ENCODE measurements at regions not wholly inside any gene's neighbourhood (a gene's known extent, or its start where the extent isn't known, plus 50 kb on each side); places are given as distances from the start of the nearest gene placed in this dataset.

DNA sequence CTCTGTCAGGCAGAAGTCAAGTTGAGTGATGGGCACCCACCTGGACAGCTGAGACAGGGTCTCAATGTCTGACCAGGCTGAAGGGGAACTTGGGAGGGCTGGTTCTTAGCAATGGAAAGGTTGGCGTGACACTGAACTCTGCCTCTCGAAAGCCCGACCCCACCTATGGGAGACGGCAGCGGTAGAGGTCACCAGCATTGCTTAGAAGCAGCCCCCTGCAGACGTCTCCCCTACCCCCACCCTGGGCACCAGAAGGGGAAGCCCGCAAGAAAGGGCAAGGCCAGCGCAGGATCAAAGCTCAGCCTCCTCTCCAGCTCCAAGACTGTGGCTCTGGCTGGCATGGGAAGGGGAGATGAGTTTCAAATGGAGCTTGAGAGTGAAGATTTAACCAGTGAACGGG lies 184.8 kb upstream of the LYSMD4 start:
- Histone ChIP-seq H3K79me2 (ENCODE audit: control insufficient read depth, insufficient read depth, low read length) (no peaks in the 10 kb centered on the region), H3K27ac (ENCODE audit: extremely low read depth, low read depth, low read length) (no peak overlapping the region), H3K9me1 (ENCODE audit: control insufficient read depth, insufficient read depth, low read length) (no peaks in the 10 kb centered on the region), H3K36me3 (ENCODE audit: control insufficient read depth, insufficient read depth, low read length) (no peaks in the 10 kb centered on the region), H4K20me1 (replicated peaks; ENCODE audit: control insufficient read depth, insufficient read depth, low read length) (no peaks in the 10 kb centered on the region), H3K27me3 (ENCODE audit: control insufficient read depth in 2 of 2, insufficient read depth in 2 of 2, low read length in 2 of 2) (peaks cover 6 to 45% of the 10 kb centered on the region in 2 experiments), H3K9ac (ENCODE audit: insufficient read depth in 1 of 2, low read depth in 2 of 2, low read length in 2 of 2) (no peak overlapping the region), H3K4me2 (ENCODE audit: insufficient read depth, low read length) (no peak overlapping the region), H3K4me1 (replicated peaks in 1 of 2; ENCODE audit: control insufficient read depth in 2 of 2, insufficient read depth in 2 of 2, low read length in 2 of 2) (no peaks in the 10 kb centered on the region), H3K9me3 (replicated peaks; ENCODE audit: control insufficient read depth, insufficient read depth, low read depth, low read length) (no peaks in the 10 kb centered on the region), H3K4me3 (no peak overlapping the region), H2AFZ (ENCODE audit: low read depth, low read length) (no peak overlapping the region)
- ChIA-PET POLR2A (no interaction called here), CTCF (ENCODE audit: low intra/inter-chr PET ratio) (no interaction called here)
- BruUV-seq (replicated peaks) = no TSS peak
- no peak for ATAC-seq
- no peak for DNase-seq (ENCODE audit: extremely low read depth in 1 of 4, low spot score in 3 of 4)
- in situ Hi-C loops (cut with MboI) = no loop called here
- no peak for TF ChIP-seq ZNF311 (CRISPR knock-in tag; IDR thresholded peaks at IDR 0.05)
- TF ChIP-seq ARNT (IDR thresholded peaks at IDR 0.05) = no peak
- no peak for TF ChIP-seq GTF2F1 (IDR thresholded peaks at IDR 0.05; ENCODE audit: low read depth, low read length)
- no peak for TF ChIP-seq SNIP1 (IDR thresholded peaks at IDR 0.05; ENCODE audit: low read depth)
- no peak for TF ChIP-seq SP2 (IDR thresholded peaks at IDR 0.05; ENCODE audit: extremely low read depth, low read depth, low read length, poor library complexity, severe bottlenecking)
- no peak for TF ChIP-seq TRIM24 (IDR thresholded peaks at IDR 0.05)
- no peak for TF ChIP-seq TFAM (CRISPR knock-in tag; conservative IDR thresholded peaks at IDR 0.05)
- TF ChIP-seq EP400 (IDR thresholded peaks at IDR 0.05) = no peak
- no peak for TF ChIP-seq SIN3B (IDR thresholded peaks at IDR 0.05; ENCODE audit: low read depth)
- no peak for TF ChIP-seq C11orf30 (IDR thresholded peaks at IDR 0.05; ENCODE audit: low read depth)
- TF ChIP-seq HMGN3 (IDR thresholded peaks at IDR 0.05; ENCODE audit: borderline replicate concordance, extremely low read depth, insufficient read length, low read depth, low read length) = no peak
- TF ChIP-seq, protein P1, sequence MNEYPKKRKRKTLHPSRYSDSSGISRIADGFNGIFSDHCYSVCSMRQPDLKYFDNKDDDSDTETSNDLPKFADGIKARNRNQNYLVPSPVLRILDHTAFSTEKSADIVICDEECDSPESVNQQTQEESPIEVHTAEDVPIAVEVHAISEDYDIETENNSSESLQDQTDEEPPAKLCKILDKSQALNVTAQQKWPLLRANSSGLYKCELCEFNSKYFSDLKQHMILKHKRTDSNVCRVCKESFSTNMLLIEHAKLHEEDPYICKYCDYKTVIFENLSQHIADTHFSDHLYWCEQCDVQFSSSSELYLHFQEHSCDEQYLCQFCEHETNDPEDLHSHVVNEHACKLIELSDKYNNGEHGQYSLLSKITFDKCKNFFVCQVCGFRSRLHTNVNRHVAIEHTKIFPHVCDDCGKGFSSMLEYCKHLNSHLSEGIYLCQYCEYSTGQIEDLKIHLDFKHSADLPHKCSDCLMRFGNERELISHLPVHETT (CRISPR knock-in tag; conservative IDR thresholded peaks at IDR 0.05 in 1 of 2, IDR thresholded peaks at IDR 0.05 in 1 of 2) = no peak
- TF ChIP-seq, protein P2, sequence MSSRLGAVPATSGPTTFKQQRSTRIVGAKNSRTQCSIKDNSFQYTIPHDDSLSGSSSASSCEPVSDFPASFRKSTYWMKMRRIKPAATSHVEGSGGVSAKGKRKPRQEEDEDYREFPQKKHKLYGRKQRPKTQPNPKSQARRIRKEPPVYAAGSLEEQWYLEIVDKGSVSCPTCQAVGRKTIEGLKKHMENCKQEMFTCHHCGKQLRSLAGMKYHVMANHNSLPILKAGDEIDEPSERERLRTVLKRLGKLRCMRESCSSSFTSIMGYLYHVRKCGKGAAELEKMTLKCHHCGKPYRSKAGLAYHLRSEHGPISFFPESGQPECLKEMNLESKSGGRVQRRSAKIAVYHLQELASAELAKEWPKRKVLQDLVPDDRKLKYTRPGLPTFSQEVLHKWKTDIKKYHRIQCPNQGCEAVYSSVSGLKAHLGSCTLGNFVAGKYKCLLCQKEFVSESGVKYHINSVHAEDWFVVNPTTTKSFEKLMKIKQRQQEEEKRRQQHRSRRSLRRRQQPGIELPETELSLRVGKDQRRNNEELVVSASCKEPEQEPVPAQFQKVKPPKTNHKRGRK (tag; IDR thresholded peaks at IDR 0.05) = no peak
- no peak for TF ChIP-seq SMARCB1 (IDR thresholded peaks at IDR 0.05; ENCODE audit: insufficient read length, low read depth)
- no peak for TF ChIP-seq ZNF23 (CRISPR knock-in tag; IDR thresholded peaks at IDR 0.05)
- TF ChIP-seq BMI1 (IDR thresholded peaks at IDR 0.05; ENCODE audit: low read length) = no peak
- TF ChIP-seq SRSF1 (IDR thresholded peaks at IDR 0.05; ENCODE audit: low read depth, low read length) = no peak
- TF ChIP-seq, protein P3, sequence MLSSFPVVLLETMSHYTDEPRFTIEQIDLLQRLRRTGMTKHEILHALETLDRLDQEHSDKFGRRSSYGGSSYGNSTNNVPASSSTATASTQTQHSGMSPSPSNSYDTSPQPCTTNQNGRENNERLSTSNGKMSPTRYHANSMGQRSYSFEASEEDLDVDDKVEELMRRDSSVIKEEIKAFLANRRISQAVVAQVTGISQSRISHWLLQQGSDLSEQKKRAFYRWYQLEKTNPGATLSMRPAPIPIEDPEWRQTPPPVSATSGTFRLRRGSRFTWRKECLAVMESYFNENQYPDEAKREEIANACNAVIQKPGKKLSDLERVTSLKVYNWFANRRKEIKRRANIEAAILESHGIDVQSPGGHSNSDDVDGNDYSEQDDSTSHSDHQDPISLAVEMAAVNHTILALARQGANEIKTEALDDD (IDR thresholded peaks at IDR 0.05) = no peak
- TF ChIP-seq ZNF584 (CRISPR knock-in tag; IDR thresholded peaks at IDR 0.05; ENCODE audit: low read depth) = no peak
- intact Hi-C loops (cut with micrococcal nuclease) = loop anchor here (10.0 kb wide), 1 partner anchor 513 kb away; no protein-coding TSS in a partner anchor
- 0% methylated on average over 7 of the region's 9 CpGs for WGBS (ENCODE audit: insufficient coverage, low coverage, missing lambda C conversion rate)
- FAIRE-seq = no peak
